ENCODE measurements at regions not wholly inside any gene's neighbourhood (a gene's known extent, or its start where the extent isn't known, plus 50 kb on each side); places are given as distances from the start of the nearest gene placed in this dataset.

DNA sequence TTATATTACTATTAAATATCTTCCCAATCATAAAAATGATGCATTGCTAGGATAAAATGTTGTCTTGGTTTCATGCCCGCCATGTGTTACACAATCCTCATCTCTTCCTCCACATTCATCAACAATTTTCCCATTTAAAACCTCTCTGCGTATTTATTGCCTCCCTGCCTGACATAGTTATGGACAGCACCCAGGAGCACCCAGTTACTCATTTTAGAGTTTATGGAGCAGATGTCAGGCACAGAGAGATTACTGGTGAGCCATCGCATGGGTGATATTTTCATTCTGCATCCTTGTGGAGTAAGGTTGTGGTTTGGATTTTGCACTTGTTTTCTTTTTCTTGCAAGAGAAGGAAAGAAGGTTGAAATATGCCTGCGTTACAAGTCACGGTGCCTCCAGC lies 116.7 kb upstream of the NPAS2 start:
- Histone ChIP-seq H3K9me3 (no peaks in the 10 kb centered on the region), H3K27me3 (replicated peaks; ENCODE audit: control insufficient read depth, insufficient read depth, low read length) (no peaks in the 10 kb centered on the region; the same call in none of the 2 replicates), H3K36me3 (ENCODE audit: control insufficient read depth, insufficient read depth, low read length) (no peaks in the 10 kb centered on the region), H3K4me1 (no peaks in the 10 kb centered on the region), H3K4me3 (ENCODE audit: low read depth, low read length) (no peak overlapping the region)
- Mint-ChIP-seq H3K9me3 (ENCODE audit: unreplicated experiment) (no peaks in the 10 kb centered on the region), H3K27me3 (ENCODE audit: insufficient read depth, unreplicated experiment) (peaks cover 16% of the 10 kb centered on the region), H3K4me1 (ENCODE audit: low read depth, unreplicated experiment) (no peaks in the 10 kb centered on the region), H3K27ac (ENCODE audit: unreplicated experiment) (no peak overlapping the region), H3K36me3 (ENCODE audit: insufficient read depth, unreplicated experiment) (no peaks in the 10 kb centered on the region), H3K4me3 (ENCODE audit: unreplicated experiment) (no peak overlapping the region)
- BruUV-seq (replicated peaks), result no TSS peak
- ChIA-PET CTCF (no interaction called here), POLR2A (no interaction called here)
- TF ChIP-seq, protein P1, sequence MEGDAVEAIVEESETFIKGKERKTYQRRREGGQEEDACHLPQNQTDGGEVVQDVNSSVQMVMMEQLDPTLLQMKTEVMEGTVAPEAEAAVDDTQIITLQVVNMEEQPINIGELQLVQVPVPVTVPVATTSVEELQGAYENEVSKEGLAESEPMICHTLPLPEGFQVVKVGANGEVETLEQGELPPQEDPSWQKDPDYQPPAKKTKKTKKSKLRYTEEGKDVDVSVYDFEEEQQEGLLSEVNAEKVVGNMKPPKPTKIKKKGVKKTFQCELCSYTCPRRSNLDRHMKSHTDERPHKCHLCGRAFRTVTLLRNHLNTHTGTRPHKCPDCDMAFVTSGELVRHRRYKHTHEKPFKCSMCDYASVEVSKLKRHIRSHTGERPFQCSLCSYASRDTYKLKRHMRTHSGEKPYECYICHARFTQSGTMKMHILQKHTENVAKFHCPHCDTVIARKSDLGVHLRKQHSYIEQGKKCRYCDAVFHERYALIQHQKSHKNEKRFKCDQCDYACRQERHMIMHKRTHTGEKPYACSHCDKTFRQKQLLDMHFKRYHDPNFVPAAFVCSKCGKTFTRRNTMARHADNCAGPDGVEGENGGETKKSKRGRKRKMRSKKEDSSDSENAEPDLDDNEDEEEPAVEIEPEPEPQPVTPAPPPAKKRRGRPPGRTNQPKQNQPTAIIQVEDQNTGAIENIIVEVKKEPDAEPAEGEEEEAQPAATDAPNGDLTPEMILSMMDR (IDR thresholded peaks at IDR 0.05; ENCODE audit: insufficient read depth in 1 of 2, low read depth in 1 of 2, low read length in 1 of 2, severe bottlenecking in 1 of 2, unreplicated experiment in 1 of 2), result no peak
- intact Hi-C loops (cut with micrococcal nuclease; ENCODE audit: unreplicated experiment), result no loop called here
- DNase-seq, result no peak

DNA sequence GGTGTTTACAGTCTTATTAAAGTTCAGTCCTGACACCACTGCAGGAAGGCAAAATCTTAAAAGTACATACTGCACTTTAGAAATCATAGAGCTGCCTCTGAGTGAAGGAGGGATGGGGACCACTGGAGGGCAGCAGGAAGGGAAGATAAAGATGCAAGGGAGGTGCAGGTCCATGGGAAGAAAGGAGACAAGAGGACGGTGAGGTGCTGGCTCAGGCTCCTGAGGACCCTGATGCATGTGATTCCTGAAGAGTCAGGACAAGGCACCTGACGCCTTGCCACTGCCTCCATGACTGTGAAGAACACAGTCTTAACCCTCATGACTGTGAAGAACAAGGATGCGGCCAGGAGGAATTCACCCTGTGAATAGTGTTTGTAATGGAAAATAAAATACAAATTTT lies 116.2 kb upstream of the NPAS2 start:
- ChIA-PET CTCF (no interaction called here), POLR2A (no interaction called here)
- Mint-ChIP-seq H3K4me1 (ENCODE audit: low read depth, unreplicated experiment) (no peaks in the 10 kb centered on the region), H3K36me3 (ENCODE audit: insufficient read depth, unreplicated experiment) (no peaks in the 10 kb centered on the region), H3K27ac (ENCODE audit: unreplicated experiment) (no peak overlapping the region), H3K4me3 (ENCODE audit: unreplicated experiment) (no peak overlapping the region), H3K9me3 (ENCODE audit: unreplicated experiment) (no peaks in the 10 kb centered on the region), H3K27me3 (ENCODE audit: insufficient read depth, unreplicated experiment) (peaks cover 16% of the 10 kb centered on the region)
- no peak overlapping the region for H3K4me3 ChIP-seq (ENCODE audit: low read depth, low read length)
- intact Hi-C loops (cut with micrococcal nuclease; ENCODE audit: unreplicated experiment), result no loop called here
- no peaks in the 10 kb centered on the region for H3K36me3 ChIP-seq (ENCODE audit: control insufficient read depth, insufficient read depth, low read length)
- TF ChIP-seq, protein P1 (IDR thresholded peaks at IDR 0.05; ENCODE audit: insufficient read depth in 1 of 2, low read depth in 1 of 2, low read length in 1 of 2, severe bottlenecking in 1 of 2, unreplicated experiment in 1 of 2), result no peak
- no peaks in the 10 kb centered on the region; the same call in none of the 2 replicates for H3K27me3 ChIP-seq (replicated peaks; ENCODE audit: control insufficient read depth, insufficient read depth, low read length)
- no peak for DNase-seq
- no TSS peak for BruUV-seq (replicated peaks)
- no peaks in the 10 kb centered on the region for H3K4me1 ChIP-seq
- no peaks in the 10 kb centered on the region for H3K9me3 ChIP-seq

DNA sequence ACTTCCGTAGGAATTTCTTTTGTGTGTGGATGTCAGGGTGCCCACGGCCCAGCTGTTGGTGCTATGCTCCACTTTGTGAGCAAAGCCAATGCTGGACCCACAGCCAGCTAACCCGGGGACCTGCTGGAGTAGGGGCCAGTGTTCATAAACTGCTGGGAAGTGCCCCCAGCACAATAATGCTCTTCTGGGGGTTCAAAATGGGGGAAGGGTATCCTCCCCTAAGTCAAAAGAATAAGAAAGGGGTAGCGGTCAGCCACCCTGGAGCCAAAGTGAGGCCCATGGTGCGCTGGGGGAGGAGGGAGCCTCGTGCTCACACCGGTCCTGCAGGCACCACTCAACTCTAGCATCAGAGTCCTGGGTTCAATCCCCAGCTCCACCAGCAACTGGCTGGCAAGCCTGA lies 115.8 kb upstream of the NPAS2 start:
- Mint-ChIP-seq H3K4me1 (ENCODE audit: low read depth, unreplicated experiment) (no peaks in the 10 kb centered on the region), H3K9me3 (ENCODE audit: unreplicated experiment) (no peaks in the 10 kb centered on the region), H3K27me3 (ENCODE audit: insufficient read depth, unreplicated experiment) (peaks cover 16% of the 10 kb centered on the region), H3K4me3 (ENCODE audit: unreplicated experiment) (no peak overlapping the region), H3K36me3 (ENCODE audit: insufficient read depth, unreplicated experiment) (no peaks in the 10 kb centered on the region), H3K27ac (ENCODE audit: unreplicated experiment) (no peak overlapping the region)
- Histone ChIP-seq H3K4me3 (ENCODE audit: low read depth, low read length) (no peak overlapping the region), H3K9me3 (no peaks in the 10 kb centered on the region), H3K27me3 (replicated peaks; ENCODE audit: control insufficient read depth, insufficient read depth, low read length) (no peaks in the 10 kb centered on the region; the same call in none of the 2 replicates), H3K4me1 (no peaks in the 10 kb centered on the region), H3K36me3 (ENCODE audit: control insufficient read depth, insufficient read depth, low read length) (no peaks in the 10 kb centered on the region)
- ChIA-PET POLR2A (interaction anchor here (0.6 kb wide), 1 partner anchor 251 kb away, joined by 3 read pairs; no protein-coding TSS in a partner anchor), CTCF (no interaction called here)
- TF ChIP-seq, protein P1 (IDR thresholded peaks at IDR 0.05; ENCODE audit: insufficient read depth in 1 of 2, low read depth in 1 of 2, low read length in 1 of 2, severe bottlenecking in 1 of 2, unreplicated experiment in 1 of 2), result no peak
- intact Hi-C loops (cut with micrococcal nuclease; ENCODE audit: unreplicated experiment), result no loop called here
- BruUV-seq (replicated peaks), result no TSS peak
- DNase-seq, result no peak
